DOHH2 (cell line): ENCODE measurements at regions not wholly inside any gene's neighbourhood (a gene's known extent, or its start where the extent isn't known, plus 50 kb on each side); places are given as distances from the start of the nearest gene placed in this dataset.

Source experiments
- EZH2phosphoT487 ChIP-seq: fragments of 200-600 bp; sonication (generic); IDR thresholded peaks from 2 replicates; pipeline ENCODE4 v1.6.1; 2017; ENCODE audit warnings: borderline replicate concordance, mild to moderate bottlenecking, antibody characterized with exemption, low read length, moderate library complexity, mixed read lengths
- TF ChIP-seq, protein P1 (sequence below): fragments of 200-600 bp; sonication (generic); IDR thresholded peaks from one replicate; pipeline ENCODE4 v1.5.1; 2014; ENCODE audit warnings: antibody characterized with exemption, mild to moderate bottlenecking, low read depth, low read length; ENCODE audit not compliant: poor library complexity, severe bottlenecking

DNA sequence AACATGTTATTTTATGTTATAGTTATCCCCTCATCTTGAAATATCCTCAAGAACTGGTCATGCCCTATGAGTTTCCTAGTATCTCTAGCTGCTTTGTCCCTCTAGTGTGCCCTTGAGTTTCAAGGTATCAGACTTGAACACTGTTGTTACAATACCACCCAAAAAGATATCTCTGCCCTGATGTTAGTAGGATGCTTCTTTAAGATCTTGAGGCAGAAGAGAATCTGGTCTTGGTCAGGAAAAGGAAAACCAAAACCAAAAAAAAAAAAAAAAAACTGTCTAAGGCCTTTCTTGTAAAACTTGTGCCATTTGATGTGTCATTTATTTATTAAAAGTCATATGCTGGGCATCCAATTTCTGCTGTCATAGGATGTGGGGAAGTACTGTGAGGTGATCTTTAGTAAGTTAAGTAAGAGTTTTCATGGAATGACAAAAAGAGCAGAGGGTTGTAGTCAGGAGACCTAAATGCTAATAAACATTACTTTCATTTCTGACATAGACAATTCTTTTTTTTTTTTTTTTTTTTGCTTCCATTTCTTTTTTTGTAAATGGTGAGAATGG, 229.7 kb downstream of the NECTIN3 start:
- TF ChIP-seq, protein P1, sequence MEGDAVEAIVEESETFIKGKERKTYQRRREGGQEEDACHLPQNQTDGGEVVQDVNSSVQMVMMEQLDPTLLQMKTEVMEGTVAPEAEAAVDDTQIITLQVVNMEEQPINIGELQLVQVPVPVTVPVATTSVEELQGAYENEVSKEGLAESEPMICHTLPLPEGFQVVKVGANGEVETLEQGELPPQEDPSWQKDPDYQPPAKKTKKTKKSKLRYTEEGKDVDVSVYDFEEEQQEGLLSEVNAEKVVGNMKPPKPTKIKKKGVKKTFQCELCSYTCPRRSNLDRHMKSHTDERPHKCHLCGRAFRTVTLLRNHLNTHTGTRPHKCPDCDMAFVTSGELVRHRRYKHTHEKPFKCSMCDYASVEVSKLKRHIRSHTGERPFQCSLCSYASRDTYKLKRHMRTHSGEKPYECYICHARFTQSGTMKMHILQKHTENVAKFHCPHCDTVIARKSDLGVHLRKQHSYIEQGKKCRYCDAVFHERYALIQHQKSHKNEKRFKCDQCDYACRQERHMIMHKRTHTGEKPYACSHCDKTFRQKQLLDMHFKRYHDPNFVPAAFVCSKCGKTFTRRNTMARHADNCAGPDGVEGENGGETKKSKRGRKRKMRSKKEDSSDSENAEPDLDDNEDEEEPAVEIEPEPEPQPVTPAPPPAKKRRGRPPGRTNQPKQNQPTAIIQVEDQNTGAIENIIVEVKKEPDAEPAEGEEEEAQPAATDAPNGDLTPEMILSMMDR, result no peak
- TF ChIP-seq EZH2phosphoT487, result no peak
